SK-N-SH (cell line): ENCODE measurements at regions not wholly inside any gene's neighbourhood (a gene's known extent, or its start where the extent isn't known, plus 50 kb on each side); places are given as distances from the start of the nearest gene placed in this dataset.

ENCODE experiments used
- ELF1 ChIP-seq: IDR thresholded peaks from 2 replicates; pipeline ENCODE4 v1.4.0; 2012
- POLR2AphosphoS5 ChIP-seq: IDR thresholded peaks from 2 replicates; pipeline ENCODE4 v1.6.1; 2012; ENCODE audit warnings: low read depth, low read length
- TEAD4 ChIP-seq: IDR thresholded peaks from 2 replicates; pipeline ENCODE4 v1.4.0; 2012; ENCODE audit warnings: mild to moderate bottlenecking, borderline replicate concordance; ENCODE audit not compliant: insufficient read depth
- ZBTB33 ChIP-seq: IDR thresholded peaks from 2 replicates; pipeline ENCODE4 v1.4.0; 2012; ENCODE audit warnings: low read depth, borderline replicate concordance
- TF ChIP-seq, protein P1 (sequence below): fragments of 200-600 bp; sonication (generic); IDR thresholded peaks from 2 replicates; pipeline ENCODE4 v1.6.1; 2017; ENCODE audit warnings: antibody characterized with exemption, mild to moderate bottlenecking, moderate library complexity
- TF ChIP-seq, protein P2 (sequence below): IDR thresholded peaks from 2 replicates; pipeline ENCODE4 v1.6.1; 2012; ENCODE audit warnings: mild to moderate bottlenecking, low read depth, low read length, moderate library complexity

- TF ChIP-seq ZBTB33 = no peak
- TF ChIP-seq, protein P1, sequence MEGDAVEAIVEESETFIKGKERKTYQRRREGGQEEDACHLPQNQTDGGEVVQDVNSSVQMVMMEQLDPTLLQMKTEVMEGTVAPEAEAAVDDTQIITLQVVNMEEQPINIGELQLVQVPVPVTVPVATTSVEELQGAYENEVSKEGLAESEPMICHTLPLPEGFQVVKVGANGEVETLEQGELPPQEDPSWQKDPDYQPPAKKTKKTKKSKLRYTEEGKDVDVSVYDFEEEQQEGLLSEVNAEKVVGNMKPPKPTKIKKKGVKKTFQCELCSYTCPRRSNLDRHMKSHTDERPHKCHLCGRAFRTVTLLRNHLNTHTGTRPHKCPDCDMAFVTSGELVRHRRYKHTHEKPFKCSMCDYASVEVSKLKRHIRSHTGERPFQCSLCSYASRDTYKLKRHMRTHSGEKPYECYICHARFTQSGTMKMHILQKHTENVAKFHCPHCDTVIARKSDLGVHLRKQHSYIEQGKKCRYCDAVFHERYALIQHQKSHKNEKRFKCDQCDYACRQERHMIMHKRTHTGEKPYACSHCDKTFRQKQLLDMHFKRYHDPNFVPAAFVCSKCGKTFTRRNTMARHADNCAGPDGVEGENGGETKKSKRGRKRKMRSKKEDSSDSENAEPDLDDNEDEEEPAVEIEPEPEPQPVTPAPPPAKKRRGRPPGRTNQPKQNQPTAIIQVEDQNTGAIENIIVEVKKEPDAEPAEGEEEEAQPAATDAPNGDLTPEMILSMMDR = no peak
- no peak for TF ChIP-seq TEAD4
- TF ChIP-seq, protein P2, sequence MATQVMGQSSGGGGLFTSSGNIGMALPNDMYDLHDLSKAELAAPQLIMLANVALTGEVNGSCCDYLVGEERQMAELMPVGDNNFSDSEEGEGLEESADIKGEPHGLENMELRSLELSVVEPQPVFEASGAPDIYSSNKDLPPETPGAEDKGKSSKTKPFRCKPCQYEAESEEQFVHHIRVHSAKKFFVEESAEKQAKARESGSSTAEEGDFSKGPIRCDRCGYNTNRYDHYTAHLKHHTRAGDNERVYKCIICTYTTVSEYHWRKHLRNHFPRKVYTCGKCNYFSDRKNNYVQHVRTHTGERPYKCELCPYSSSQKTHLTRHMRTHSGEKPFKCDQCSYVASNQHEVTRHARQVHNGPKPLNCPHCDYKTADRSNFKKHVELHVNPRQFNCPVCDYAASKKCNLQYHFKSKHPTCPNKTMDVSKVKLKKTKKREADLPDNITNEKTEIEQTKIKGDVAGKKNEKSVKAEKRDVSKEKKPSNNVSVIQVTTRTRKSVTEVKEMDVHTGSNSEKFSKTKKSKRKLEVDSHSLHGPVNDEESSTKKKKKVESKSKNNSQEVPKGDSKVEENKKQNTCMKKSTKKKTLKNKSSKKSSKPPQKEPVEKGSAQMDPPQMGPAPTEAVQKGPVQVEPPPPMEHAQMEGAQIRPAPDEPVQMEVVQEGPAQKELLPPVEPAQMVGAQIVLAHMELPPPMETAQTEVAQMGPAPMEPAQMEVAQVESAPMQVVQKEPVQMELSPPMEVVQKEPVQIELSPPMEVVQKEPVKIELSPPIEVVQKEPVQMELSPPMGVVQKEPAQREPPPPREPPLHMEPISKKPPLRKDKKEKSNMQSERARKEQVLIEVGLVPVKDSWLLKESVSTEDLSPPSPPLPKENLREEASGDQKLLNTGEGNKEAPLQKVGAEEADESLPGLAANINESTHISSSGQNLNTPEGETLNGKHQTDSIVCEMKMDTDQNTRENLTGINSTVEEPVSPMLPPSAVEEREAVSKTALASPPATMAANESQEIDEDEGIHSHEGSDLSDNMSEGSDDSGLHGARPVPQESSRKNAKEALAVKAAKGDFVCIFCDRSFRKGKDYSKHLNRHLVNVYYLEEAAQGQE = no peak
- TF ChIP-seq ELF1 = no peak
- TF ChIP-seq POLR2AphosphoS5 = no peak
These were observed 62.4 kb upstream of the TMEM200A start for GRCh38 chr6:130303431-130303830.
